SH-SY5Y (cell line): ENCODE measurements at regions not wholly inside any gene's neighbourhood (a gene's known extent, or its start where the extent isn't known, plus 50 kb on each side); places are given as distances from the start of the nearest gene placed in this dataset.

Source experiments
- GATA2 ChIP-seq: IDR thresholded peaks from 2 replicates; pipeline ENCODE4 v1.6.1; 2011; ENCODE audit warnings: mild to moderate bottlenecking, low read depth, low read length
- GATA3 ChIP-seq: IDR thresholded peaks from 2 replicates; pipeline ENCODE4 v1.6.1; 2011; ENCODE audit warnings: low read depth, mild to moderate bottlenecking, low read length, moderate library complexity

GRCh38 chr20:7657569-7657968, 282.7 kb downstream of the HAO1 start:
- no peak for TF ChIP-seq GATA2
- no peak for TF ChIP-seq GATA3
